Mucosa of rectum (tissue), 2 donors: ENCODE measurements at regions not wholly inside any gene's neighbourhood (a gene's known extent, or its start where the extent isn't known, plus 50 kb on each side); places are given as distances from the start of the nearest gene placed in this dataset.

Experiments used
- H3K27ac ChIP-seq, 2 donors: one replicate each; pipeline ENCODE4 v1.7.0; 2013; ENCODE audit warnings: inconsistent platforms in 2 of 2, low read depth in 2 of 2, low read length in 2 of 2
- H3K27me3 ChIP-seq, 2 donors: one replicate each; pipeline ENCODE4 v1.7.0; 2013; ENCODE audit warnings: low read length in 2 of 2; ENCODE audit not compliant: control insufficient read depth in 2 of 2, insufficient read depth in 2 of 2
- H3K36me3 ChIP-seq, 2 donors: one replicate each; pipeline ENCODE4 v1.7.0; 2013; ENCODE audit warnings: low read length in 2 of 2; ENCODE audit not compliant: control insufficient read depth in 2 of 2, insufficient read depth in 2 of 2
- H3K4me1 ChIP-seq, 2 donors: one replicate each; pipeline ENCODE4 v1.7.0; 2013; ENCODE audit warnings: low read length in 2 of 2, mild to moderate bottlenecking in 1 of 2; ENCODE audit not compliant: control insufficient read depth in 2 of 2, insufficient read depth in 2 of 2
- H3K4me3 ChIP-seq, 2 donors: one replicate each; pipeline ENCODE4 v1.7.0; 2013; ENCODE audit warnings: low read length in 2 of 2
- H3K9ac ChIP-seq, 2 donors: one replicate each; pipeline ENCODE4 v1.7.0; 2013; ENCODE audit warnings: low read length in 2 of 2, low read depth in 1 of 2, mild to moderate bottlenecking in 1 of 2
- H3K9me3 ChIP-seq, 2 donors: one replicate each; pipeline ENCODE4 v1.7.0; 2013; ENCODE audit warnings: low read length in 2 of 2; ENCODE audit not compliant: control insufficient read depth in 2 of 2
- donor health status: healthy.
- donor health status: Normal muscosa, but diverticular disease.

- Histone ChIP-seq H3K9me3 (no peaks in the 10 kb centered on the region), H3K4me3 (no peak overlapping the region), H3K4me1 (no peaks in the 10 kb centered on the region), H3K9ac (no peak overlapping the region), H3K36me3 (no peaks in the 10 kb centered on the region), H3K27me3 (no peaks in the 10 kb centered on the region), H3K27ac (no peak overlapping the region)
These were observed 155.2 kb upstream of the MYOCD start for GRCh38 chr17:12510535-12510934.

GRCh38 chr17:12512694-12513355 lies 152.9 kb upstream of the MYOCD start:
- Histone ChIP-seq H3K27ac (no peak overlapping the region), H3K9me3 (no peaks in the 10 kb centered on the region), H3K9ac (no peak overlapping the region), H3K4me1 (no peaks in the 10 kb centered on the region), H3K4me3 (no peak overlapping the region), H3K36me3 (no peaks in the 10 kb centered on the region), H3K27me3 (no peaks in the 10 kb centered on the region)

GRCh38 chr17:12514596-12514995 lies 151.1 kb upstream of the MYOCD start:
- H3K27me3 ChIP-seq: no peaks in the 10 kb centered on the region

GRCh38 chr17:12519956-12520594 lies 145.6 kb upstream of the MYOCD start:
- H3K4me3 ChIP-seq: no peak overlapping the region
- no peaks in the 10 kb centered on the region for H3K9me3 ChIP-seq
- H3K27ac ChIP-seq: no peak overlapping the region
- H3K27me3 ChIP-seq: no peaks in the 10 kb centered on the region
- H3K4me1 ChIP-seq: peaks cover 0 to 4% of the 10 kb centered on the region in 2 donors
- H3K9ac ChIP-seq: no peak overlapping the region
- H3K36me3 ChIP-seq: no peaks in the 10 kb centered on the region

More at GRCh38 chr17:12514596-12514995, 151.1 kb upstream of the MYOCD start:
- Histone ChIP-seq H3K27ac (no peak overlapping the region), H3K9ac (no peak overlapping the region), H3K9me3 (no peaks in the 10 kb centered on the region), H3K4me1 (no peaks in the 10 kb centered on the region), H3K36me3 (no peaks in the 10 kb centered on the region), H3K4me3 (no peak overlapping the region)

GRCh38 chr17:12521416-12521815 lies 144.3 kb upstream of the MYOCD start:
- no peak overlapping the region for H3K9ac ChIP-seq
- peaks cover 0 to 4% of the 10 kb centered on the region in 2 donors for H3K4me1 ChIP-seq
- H3K4me3 ChIP-seq: no peak overlapping the region
- H3K36me3 ChIP-seq: no peaks in the 10 kb centered on the region
- no peak overlapping the region for H3K27ac ChIP-seq
- H3K9me3 ChIP-seq: no peaks in the 10 kb centered on the region
- H3K27me3 ChIP-seq: no peaks in the 10 kb centered on the region

GRCh38 chr17:12522336-12522735 lies 143.4 kb upstream of the MYOCD start:
- no peak overlapping the region for H3K27ac ChIP-seq
- H3K9me3 ChIP-seq: no peaks in the 10 kb centered on the region
- H3K27me3 ChIP-seq: no peaks in the 10 kb centered on the region
- H3K9ac ChIP-seq: no peak overlapping the region
- no peaks in the 10 kb centered on the region for H3K36me3 ChIP-seq
- no peak overlapping the region for H3K4me3 ChIP-seq
- H3K4me1 ChIP-seq: peaks cover 0 to 4% of the 10 kb centered on the region in 2 donors

- Histone ChIP-seq H3K4me1 (peaks cover 0 to 4% of the 10 kb centered on the region in 2 donors), H3K9ac (no peak overlapping the region), H3K9me3 (no peaks in the 10 kb centered on the region), H3K36me3 (no peaks in the 10 kb centered on the region), H3K4me3 (no peak overlapping the region), H3K27me3 (no peaks in the 10 kb centered on the region), H3K27ac (no peak overlapping the region)
These were observed 142.9 kb upstream of the MYOCD start for GRCh38 chr17:12522743-12523183.

GRCh38 chr17:12523244-12523643 lies 142.4 kb upstream of the MYOCD start:
- Histone ChIP-seq H3K36me3 (no peaks in the 10 kb centered on the region), H3K9ac (no peak overlapping the region), H3K27me3 (no peaks in the 10 kb centered on the region), H3K27ac (no peak overlapping the region), H3K9me3 (no peaks in the 10 kb centered on the region), H3K4me1 (peaks cover 0 to 4% of the 10 kb centered on the region in 2 donors), H3K4me3 (no peak overlapping the region)

GRCh38 chr17:12528036-12528435 lies 137.7 kb upstream of the MYOCD start:
- Histone ChIP-seq H3K27ac (no peak overlapping the region), H3K4me3 (no peak overlapping the region), H3K27me3 (no peaks in the 10 kb centered on the region), H3K36me3 (no peaks in the 10 kb centered on the region), H3K4me1 (peaks cover 0 to under 1% of the 10 kb centered on the region in 2 donors), H3K9ac (no peak overlapping the region), H3K9me3 (no peaks in the 10 kb centered on the region)

- H3K4me3 ChIP-seq: no peak overlapping the region
- no peaks in the 10 kb centered on the region for H3K9me3 ChIP-seq
- H3K4me1 ChIP-seq: no peaks in the 10 kb centered on the region
- no peak overlapping the region for H3K27ac ChIP-seq
- no peaks in the 10 kb centered on the region for H3K27me3 ChIP-seq
- no peaks in the 10 kb centered on the region for H3K36me3 ChIP-seq
- no peak overlapping the region for H3K9ac ChIP-seq
These were observed 135.5 kb upstream of the MYOCD start for GRCh38 chr17:12530161-12530560.
